ENCODE measurements at regions not wholly inside any gene's neighbourhood (a gene's known extent, or its start where the extent isn't known, plus 50 kb on each side); places are given as distances from the start of the nearest gene placed in this dataset.

- peak; percentile 49 for DNase-seq (ENCODE audit: low spot score)
These were observed 577.8 kb downstream of the RPS29 start for GRCh38 chr14:49008363-49008762.

- DNase-seq (ENCODE audit: low spot score), result no peak
These were observed 595.0 kb downstream of the RPS29 start for GRCh38 chr14:48991141-48991540.

GRCh38 chr14:48983351-48983888 lies 602.8 kb downstream of the RPS29 start:
- no peak for DNase-seq (ENCODE audit: low spot score)

GRCh38 chr14:48974994-48975393 lies 611.2 kb downstream of the RPS29 start:
- no peak for DNase-seq (ENCODE audit: low spot score)

GRCh38 chr14:48973151-48973550 lies 613.0 kb downstream of the RPS29 start:
- no peak for DNase-seq (ENCODE audit: low spot score)

GRCh38 chr14:48970943-48971342 lies 615.2 kb downstream of the RPS29 start:
- DNase-seq (ENCODE audit: low spot score), result no peak

- DNase-seq (ENCODE audit: low spot score), result no peak
These were observed 618.8 kb downstream of the RPS29 start for GRCh38 chr14:48967419-48967818.

- DNase-seq (ENCODE audit: low spot score), result no peak
These were observed 622.9 kb downstream of the RPS29 start for GRCh38 chr14:48963231-48963790.

GRCh38 chr14:48957486-48957885 lies 628.7 kb downstream of the RPS29 start:
- no peak for DNase-seq (ENCODE audit: low spot score)

- DNase-seq (ENCODE audit: low spot score), result no peak
These were observed 630.3 kb downstream of the RPS29 start for GRCh38 chr14:48955857-48956256.

- no peak for DNase-seq (ENCODE audit: low spot score)
These were observed 631.7 kb downstream of the RPS29 start for GRCh38 chr14:48954446-48954845.

- no peak for DNase-seq (ENCODE audit: low spot score)
These were observed 641.4 kb downstream of the RPS29 start for GRCh38 chr14:48944809-48945208.

GRCh38 chr14:48943913-48944312 lies 642.3 kb downstream of the RPS29 start:
- no peak for DNase-seq (ENCODE audit: low spot score)

- no peak for DNase-seq (ENCODE audit: low spot score)
These were observed 648.5 kb downstream of the RPS29 start for GRCh38 chr14:48937541-48938195.

- no peak for DNase-seq (ENCODE audit: low spot score)
These were observed 649.3 kb downstream of the RPS29 start for GRCh38 chr14:48936849-48937248.

- DNase-seq (ENCODE audit: low spot score), result no peak
These were observed 649.8 kb downstream of the RPS29 start for GRCh38 chr14:48936362-48936761.

- no peak for DNase-seq (ENCODE audit: low spot score)
These were observed 661.0 kb downstream of the RPS29 start for GRCh38 chr14:48925184-48925583.

- DNase-seq (ENCODE audit: low spot score), result no peak
These were observed 671.3 kb downstream of the RPS29 start for GRCh38 chr14:48914921-48915320.

GRCh38 chr14:48914382-48914781 lies 671.8 kb downstream of the RPS29 start:
- DNase-seq (ENCODE audit: low spot score), result no peak

GRCh38 chr14:48900565-48900964 lies 685.6 kb downstream of the RPS29 start:
- no peak for DNase-seq (ENCODE audit: low spot score)

GRCh38 chr14:48890333-48890732 lies 695.8 kb downstream of the RPS29 start:
- no peak for DNase-seq (ENCODE audit: low spot score)

GRCh38 chr14:48876806-48877340 lies 709.3 kb downstream of the RPS29 start:
- no peak for DNase-seq (ENCODE audit: low spot score)

GRCh38 chr14:48874711-48875110 lies 711.5 kb downstream of the RPS29 start:
- no peak for DNase-seq (ENCODE audit: low spot score)

GRCh38 chr14:48857366-48857765 lies 728.8 kb downstream of the RPS29 start:
- DNase-seq (ENCODE audit: low spot score), result no peak
